SH-SY5Y (cell line): ENCODE measurements at regions not wholly inside any gene's neighbourhood (a gene's known extent, or its start where the extent isn't known, plus 50 kb on each side); places are given as distances from the start of the nearest gene placed in this dataset.

Source experiments
- GATA2 ChIP-seq: IDR thresholded peaks from 2 replicates; pipeline ENCODE4 v1.6.1; 2011; ENCODE audit warnings: mild to moderate bottlenecking, low read depth, low read length
- GATA3 ChIP-seq: IDR thresholded peaks from 2 replicates; pipeline ENCODE4 v1.6.1; 2011; ENCODE audit warnings: low read depth, mild to moderate bottlenecking, low read length, moderate library complexity

- TF ChIP-seq GATA3, result no peak
- TF ChIP-seq GATA2, result no peak
Observed at GRCh38 chr9:32843295-32843694, 60.0 kb downstream of the TMEM215 start.
